ENCODE measurements at regions not wholly inside any gene's neighbourhood (a gene's known extent, or its start where the extent isn't known, plus 50 kb on each side); places are given as distances from the start of the nearest gene placed in this dataset.

GRCh38 chr17:56700919-56701420, 107.5 kb downstream of the NOG start:
- TF ChIP-seq CTCF (IDR thresholded peaks at IDR 0.05) (no peak), POLR2AphosphoS5 (IDR thresholded peaks at IDR 0.05) (no peak), EP300 (IDR thresholded peaks at IDR 0.05) (no peak)
